Activated effector memory CD4-positive, alpha-beta T cell treated with Interleukin-2 at 50 U/mL for 16 hours (primary cell): ENCODE measurements at regions not wholly inside any gene's neighbourhood (a gene's known extent, or its start where the extent isn't known, plus 50 kb on each side); places are given as distances from the start of the nearest gene placed in this dataset.
"Not testable (repeated sequence)": the region's sequence is repeated elsewhere in the genome, so short reads cannot be mapped to it uniquely, and the experiment has no call there.

Experiments
- DNase-seq: peaks from one replicate; pipeline ENCODE4 v3.0.0-alpha.2; 2020

DNA sequence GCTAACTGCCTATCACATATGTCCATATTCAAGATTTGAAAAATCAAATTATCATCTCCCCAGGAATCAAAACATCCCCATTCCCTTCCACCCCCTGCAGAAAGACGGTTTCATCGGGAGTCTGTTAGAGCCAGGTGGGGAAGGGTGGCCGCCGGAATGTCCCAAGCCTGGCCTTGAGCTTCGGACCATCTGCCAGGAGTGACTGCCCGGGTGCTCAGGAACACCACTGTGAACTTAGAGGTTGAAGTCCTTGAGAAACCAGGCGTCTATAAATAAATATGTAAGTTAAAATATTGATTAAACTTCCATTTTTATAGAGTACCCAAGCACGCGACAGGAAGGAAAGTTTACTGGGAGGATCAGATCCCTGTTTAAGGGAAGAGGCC is 250.8 kb downstream of the DLL1 start:
- no peak for DNase-seq

DNA sequence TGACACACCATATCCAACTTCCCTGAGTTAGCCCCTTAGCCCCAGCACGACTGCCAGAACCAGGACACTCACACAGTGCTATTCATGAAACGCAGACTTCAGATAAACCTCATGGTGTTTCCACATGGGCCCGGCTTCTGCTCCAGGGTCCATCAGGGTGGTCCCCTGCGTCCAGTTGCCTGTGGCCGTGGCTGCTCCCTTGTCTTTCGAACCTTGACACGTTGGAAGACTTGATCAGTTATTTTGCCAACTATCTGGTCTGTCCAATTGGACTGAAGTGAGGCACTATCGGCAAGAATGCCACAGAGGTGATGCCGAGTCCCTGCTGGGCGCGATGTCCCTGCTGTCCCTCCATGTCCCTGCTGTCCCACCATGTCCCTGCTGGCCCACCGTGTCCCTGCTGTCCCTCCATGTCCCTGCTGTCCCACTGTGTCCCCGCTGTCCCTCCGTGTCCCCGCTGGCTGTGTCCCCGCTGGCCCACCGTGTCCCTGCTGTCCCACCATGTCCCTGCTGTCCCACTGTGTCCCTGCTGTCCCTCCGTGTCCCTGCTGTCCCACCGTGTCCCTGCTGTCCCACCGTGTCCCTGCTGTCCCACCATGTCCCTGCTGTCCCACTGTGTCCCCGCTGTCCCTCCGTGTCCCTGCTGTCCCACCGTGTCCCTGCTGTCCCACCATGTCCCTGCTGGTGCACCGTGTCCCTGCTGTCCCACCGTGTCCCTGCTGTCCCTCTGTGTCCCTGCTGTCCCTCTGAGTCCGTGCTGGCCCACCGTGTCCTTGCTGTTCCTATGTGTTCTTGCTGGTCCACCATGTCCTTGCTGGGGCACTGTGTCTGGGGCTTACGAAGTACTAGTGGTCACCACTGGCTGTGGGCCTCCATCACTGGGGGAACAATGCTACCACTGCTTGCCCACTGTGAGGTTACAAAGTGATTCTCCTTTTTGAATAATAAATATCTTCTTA is 251.4 kb downstream of the DLL1 start:
- no peak for DNase-seq

- DNase-seq = no peak
Observed at GRCh38 chr6:170038708-170039107, 252.2 kb downstream of the DLL1 start.

DNA sequence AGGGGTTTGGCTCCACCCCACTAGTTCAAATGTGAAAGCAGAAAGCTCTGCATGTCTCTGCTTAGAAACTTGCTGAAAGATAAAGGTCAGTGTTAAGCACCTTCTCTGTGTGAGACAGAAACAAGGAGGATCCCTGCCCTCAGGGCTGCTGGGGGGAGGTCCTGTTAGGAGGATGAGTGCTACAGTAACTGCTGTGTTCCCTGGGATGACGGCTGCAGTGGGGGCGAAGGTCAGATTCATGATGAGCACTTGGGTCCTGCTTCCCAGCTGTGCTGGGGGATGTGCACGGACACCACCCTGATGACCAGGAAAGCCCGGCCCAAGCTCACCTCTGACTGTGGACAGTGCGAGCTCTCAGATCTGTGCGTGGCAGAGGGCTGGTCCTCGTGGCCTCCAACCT is 252.6 kb downstream of the DLL1 start:
- DNase-seq = no peak

DNA sequence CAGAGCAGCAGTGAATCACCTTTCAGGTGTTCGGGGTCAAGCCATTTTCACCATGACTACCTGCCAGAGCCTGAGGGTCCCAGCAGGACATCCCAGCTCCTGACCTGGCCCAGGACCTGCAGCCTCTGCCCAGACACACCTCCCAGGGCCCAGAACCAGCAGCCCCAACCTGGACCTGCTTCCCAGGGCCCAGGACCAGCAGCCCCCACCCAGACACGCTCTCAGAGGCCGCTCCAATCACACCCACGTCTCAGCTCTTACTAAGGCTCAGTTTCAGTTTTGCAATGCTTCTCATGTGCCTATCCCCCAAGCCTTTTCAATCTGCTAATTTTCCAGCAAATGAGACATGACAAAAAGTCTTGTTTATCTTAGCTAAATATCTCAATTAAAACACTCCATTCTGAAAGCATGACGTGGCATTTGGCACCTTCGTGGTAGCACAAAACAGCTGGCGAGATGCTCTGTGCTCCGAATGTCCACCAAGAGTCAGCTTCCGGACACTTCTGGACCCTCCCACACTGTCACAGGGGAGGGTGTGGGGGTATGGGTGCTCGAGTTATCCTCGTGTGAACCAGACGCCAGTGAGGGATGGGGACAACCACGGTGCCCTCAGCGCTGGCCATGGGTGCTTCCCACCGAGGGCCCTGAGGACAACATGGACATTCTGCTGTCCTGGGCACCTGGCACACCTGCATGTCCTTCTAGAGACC is 253.2 kb downstream of the DLL1 start:
- DNase-seq = no peak

DNA sequence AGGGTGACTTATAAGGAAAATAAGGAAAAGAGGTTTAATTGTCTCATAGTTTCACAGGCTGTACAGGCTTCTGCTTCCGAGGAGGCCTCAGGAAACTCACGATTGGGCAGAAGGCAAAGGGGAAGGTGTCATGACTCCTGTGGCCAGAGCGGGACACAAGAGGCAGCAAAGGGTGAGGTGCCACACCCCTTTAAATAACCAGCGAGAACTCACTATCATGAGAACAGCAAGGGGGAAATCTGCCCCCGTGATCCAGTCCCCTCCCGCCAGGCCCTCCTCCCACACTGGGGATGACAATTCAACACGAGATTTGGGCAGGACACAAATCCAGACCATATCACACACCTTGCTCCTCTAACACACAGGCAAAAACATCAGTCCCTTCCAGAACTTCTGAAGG is 254.0 kb downstream of the DLL1 start:
- no peak for DNase-seq

DNA sequence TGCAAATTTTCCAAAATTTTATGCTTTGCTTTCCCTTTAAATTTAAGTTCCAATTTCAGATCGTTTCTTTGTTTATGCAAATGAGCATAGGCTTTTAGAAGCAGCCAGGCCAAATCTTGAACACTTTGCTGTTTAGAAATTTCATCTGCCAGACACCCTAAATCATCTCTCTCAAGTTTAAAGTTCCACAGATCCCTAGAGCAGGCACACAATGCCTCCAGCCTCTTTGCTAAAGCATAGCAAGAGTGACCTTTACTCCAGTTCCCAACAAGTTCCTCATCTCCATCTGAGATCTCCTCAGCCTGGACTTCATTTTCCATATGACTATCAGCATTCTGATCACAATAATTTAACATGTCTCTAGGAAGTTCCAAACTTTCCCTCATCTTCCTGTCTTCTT is 254.5 kb downstream of the DLL1 start:
- DNase-seq = not testable (repeated sequence)

- DNase-seq = no peak
Observed at GRCh38 chr6:170035901-170036304, 255.0 kb downstream of the DLL1 start.

DNA sequence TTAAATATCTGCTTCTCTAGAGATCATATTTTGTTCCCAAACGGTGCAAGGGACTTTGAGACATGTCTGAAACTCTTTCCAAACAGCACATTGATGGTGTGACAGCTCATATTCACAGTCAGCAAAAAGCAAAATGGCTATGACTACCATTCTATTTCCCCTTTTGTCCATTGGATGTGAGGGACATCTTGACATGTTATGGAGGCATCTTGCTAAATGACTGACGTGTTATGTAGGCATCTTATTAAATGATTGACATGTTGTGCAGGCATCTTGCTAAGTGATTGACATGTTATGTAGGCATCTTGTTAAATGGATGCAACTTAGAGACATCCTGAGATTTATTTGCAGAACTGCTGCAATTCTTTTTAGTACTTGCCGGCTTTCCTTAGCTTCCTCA is 255.8 kb downstream of the DLL1 start:
- no peak for DNase-seq

DNA sequence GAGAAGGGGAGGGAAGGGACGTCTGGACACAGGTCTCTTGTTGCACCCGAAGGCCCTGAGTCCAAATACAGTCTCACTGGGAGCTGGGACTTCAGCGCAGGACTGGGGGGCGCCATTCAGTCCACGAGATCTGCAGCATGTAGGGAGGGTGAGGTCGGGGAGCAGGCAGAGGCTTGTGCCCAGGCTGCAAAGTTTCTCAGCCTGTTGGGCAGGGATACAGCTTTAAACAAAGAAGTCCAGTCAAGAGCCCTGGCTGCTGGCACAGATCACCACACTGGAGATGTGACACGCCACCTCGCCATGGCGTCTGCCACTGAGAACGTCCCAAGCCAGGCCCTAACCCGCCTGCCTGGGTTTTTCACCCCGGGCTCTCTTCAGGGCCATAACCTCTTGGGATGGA is 256.6 kb downstream of the DLL1 start:
- DNase-seq = no peak

DNA sequence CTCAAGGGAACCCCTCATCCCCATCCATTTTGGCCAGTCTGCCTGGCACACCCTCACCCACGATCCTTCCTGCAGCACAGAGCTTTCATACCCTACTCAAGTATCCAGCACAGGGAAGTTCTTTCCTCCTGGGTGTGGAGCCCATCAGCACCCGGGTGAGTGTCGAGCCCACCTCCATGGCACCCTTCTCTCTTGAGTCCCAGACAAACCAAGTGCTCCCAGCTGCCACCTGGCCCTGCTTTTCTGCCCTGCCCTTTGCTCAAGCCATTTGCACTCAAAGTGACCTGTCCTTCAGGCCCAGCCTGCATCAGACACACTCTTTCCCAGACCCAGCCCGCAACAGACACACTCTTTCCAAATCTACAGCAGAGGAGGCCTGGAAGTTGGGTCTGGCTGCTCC is 257.2 kb downstream of the DLL1 start:
- DNase-seq = no peak

DNA sequence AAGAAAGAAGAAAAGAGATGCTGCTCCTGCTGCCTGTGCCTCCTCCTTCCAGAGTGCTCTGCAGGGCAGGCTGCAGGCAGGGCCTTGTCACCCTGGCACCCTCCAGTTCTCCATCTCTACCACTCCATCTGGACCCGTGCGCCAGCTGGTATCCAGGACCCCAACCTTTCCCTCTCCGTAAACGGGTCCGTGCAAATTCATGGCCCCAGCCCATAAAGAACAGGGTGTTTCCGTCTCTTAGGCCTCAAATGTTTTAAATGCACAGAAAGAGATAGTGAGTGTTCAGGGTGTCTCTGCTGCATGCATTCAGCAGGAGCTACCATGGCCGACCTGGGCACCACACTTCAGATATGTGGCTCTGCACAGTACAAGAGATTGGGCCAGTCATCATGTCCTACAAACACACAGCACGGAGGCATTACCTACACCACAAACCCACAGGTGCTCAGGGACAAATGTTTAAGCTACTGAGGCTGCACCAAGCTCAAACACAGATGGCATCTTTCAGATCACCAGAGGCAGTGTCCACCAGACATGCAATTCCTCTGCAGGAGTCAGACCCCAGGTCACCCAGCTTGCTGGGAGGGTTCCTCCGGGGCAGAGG is 258.1 kb downstream of the DLL1 start:
- no peak for DNase-seq

GRCh38 chr6:170032197-170032596 is 258.7 kb downstream of the DLL1 start:
- no peak for DNase-seq

DNA sequence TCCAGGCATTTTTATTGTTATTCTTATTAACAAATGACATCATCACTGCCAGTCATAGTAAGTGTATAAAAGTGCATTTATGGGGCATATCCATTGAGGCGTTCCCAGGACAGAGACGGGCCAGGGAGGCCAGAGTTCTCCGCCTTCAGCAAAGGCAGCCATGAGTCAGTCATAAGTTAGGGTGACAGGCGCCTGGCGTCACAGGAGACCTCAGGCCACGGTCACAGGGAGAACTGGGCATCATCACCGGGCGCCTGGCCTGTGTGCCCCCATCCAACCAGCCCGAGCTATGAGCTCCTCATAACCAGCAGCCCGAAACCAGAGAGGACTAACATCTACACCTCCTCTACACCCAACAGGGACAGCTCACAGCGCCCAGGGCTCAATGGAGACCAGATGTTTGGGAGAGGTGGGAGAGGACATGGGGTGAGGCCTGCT is 259.2 kb downstream of the DLL1 start:
- DNase-seq = no peak

GRCh38 chr6:170030821-170031471 is 259.9 kb downstream of the DLL1 start:
- no peak for DNase-seq

GRCh38 chr6:170030284-170030815 is 260.5 kb downstream of the DLL1 start:
- DNase-seq = no peak

DNA sequence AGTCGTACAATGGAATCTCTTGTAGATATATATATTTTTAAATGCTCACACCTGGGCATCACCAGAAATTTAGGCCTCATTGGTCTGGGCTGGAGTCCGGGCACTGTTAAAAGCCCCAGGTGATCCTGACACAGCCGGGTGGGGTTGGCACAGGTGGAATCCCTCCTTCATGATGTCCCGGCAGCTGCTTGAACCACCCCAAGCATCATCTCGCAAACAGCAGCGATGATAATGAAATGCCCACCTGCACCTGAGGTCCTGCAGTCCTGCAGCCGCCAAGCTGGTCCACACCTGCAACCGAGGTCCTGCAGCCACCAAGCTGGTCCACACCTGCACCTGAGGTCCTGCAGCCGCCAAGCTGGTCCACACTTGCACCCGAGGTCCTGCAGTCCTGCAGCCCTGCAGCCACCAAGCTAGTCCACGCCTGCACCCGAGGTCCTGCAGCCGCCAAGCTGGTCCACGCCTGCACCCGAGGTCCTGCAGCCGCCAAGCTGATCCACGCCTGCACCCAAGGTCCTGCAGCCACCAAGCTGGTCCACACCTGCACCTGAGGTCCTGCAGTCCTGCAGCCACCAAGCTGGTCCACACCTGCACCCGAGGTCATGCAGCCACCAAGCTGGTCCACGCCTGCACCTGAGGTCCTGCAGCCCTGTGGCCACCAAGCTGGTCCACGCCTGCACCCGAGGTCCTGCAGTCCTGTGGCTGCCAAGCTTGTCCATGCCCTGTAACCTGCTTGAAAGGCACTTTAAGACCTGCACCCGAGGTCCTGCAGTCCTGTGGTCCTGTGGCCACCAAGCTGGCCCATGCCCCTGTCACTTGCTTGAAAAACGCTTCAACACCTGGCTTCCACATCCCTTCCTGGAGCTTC is 261.2 kb downstream of the DLL1 start:
- no peak for DNase-seq

GRCh38 chr6:170028629-170029345 is 262.1 kb downstream of the DLL1 start:
- no peak for DNase-seq

DNA sequence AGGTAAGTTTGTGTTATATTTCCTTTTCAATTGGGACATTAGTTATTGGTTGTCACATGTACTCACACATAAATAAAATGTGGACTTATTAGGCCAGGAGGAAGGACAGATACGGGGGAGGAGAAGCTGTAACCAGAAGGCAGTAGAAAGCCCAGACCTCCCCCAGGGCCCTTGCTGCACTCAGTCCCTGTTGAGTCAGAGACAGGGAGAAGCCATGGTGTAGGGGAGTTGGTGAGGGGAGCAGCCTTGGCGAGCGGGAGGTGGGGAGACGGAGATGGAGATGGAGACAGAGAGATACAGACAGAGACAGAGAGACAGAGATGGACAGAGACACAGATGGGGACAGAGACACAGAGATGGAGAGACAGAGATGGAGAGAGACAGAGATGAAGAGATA is 263.2 kb downstream of the DLL1 start:
- no peak for DNase-seq

DNA sequence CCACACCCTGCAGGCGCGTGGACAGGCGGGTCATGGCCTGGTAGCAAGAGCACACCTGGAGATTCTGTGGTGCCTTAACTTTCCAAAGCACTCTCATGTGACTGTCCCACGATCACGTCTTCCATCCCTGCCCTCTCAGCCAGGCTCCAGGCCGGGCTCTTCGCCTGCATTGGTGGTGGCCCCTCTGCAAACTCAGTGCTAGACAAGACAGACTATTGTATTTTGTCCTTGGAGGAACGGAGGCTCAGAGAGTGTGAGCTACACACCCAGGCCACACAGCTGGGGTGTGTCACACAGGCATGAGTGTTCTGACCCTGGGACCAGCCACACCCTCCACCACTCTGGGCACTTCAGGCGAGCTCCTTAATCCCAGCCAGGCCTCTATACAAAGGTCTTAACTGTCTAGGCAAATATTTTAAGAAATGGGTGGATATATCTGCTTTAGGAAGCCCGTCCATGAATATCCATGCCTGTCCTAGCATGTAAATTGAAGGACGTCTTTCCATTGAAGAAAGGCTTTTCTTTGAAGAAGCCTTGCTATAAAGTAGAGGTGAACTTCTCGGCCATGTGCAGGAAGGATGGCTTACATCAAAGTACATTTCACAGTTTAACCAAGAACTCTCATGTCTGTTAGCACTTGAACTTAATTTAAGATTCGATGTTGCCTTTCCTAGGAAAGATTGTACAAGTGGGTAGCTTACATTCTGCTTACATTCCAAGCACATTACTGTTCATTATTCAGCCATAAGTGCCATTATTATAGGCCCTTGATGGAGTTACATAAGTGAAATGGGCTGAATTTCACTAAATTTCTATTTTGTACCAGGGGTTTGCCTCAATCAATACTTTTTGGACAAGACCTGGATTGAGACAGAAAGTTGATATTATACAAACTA is 263.9 kb downstream of the DLL1 start:
- no peak for DNase-seq
